GM23338 (cell line): ENCODE measurements at regions not wholly inside any gene's neighbourhood (a gene's known extent, or its start where the extent isn't known, plus 50 kb on each side); places are given as distances from the start of the nearest gene placed in this dataset.

ENCODE experiments used
- ATAC-seq: fragments of 200-7000 bp; cut with Tn5 transposase; 3 replicates; pipeline ENCODE4 v1.9.1; 2020
- DNase-seq: peaks from one replicate; pipeline ENCODE4 v3.0.0-alpha.2; 2015; ENCODE audit warnings: low spot score
- H2AFZ ChIP-seq: fragments of 200-600 bp; sonication (generic); 2 replicates; pipeline ENCODE4 v1.8.0; 2016; ENCODE audit warnings: antibody characterized with exemption, mild to moderate bottlenecking, moderate library complexity
- H3F3A ChIP-seq: fragments of 200-600 bp; sonication (generic); replicated peaks from 2 replicates; pipeline ENCODE4 v1.8.0; 2017; ENCODE audit warnings: antibody characterized with exemption, mixed run types, low read depth
- H3K27ac ChIP-seq: fragments of 200-600 bp; sonication (generic); 2 replicates; pipeline ENCODE4 v1.6.1; 2016; ENCODE audit warnings: low read depth
- H3K27me3 ChIP-seq: fragments of 200-600 bp; sonication (generic); 2 replicates; pipeline ENCODE4 v1.8.0; 2016; ENCODE audit warnings: mild to moderate bottlenecking, mixed run types, moderate library complexity; ENCODE audit not compliant: insufficient read depth
- H3K36me3 ChIP-seq: fragments of 200-600 bp; sonication (generic); 2 replicates; pipeline ENCODE4 v1.8.0; 2016; ENCODE audit warnings: mild to moderate bottlenecking; ENCODE audit not compliant: insufficient read depth
- H3K4me1 ChIP-seq: fragments of 200-600 bp; sonication (generic); 2 replicates; pipeline ENCODE4 v1.8.0; 2016; ENCODE audit warnings: mild to moderate bottlenecking, moderate library complexity; ENCODE audit not compliant: insufficient read depth
- H3K4me2 ChIP-seq: fragments of 200-600 bp; sonication (generic); 2 replicates; pipeline ENCODE4 v1.7.1; 2017; ENCODE audit warnings: mixed run types
- H3K4me3 ChIP-seq: fragments of 200-600 bp; sonication (generic); 2 replicates; pipeline ENCODE4 v1.6.1; 2016; ENCODE audit warnings: mixed run types
- H3K79me2 ChIP-seq: fragments of 200-600 bp; sonication (generic); replicated peaks from 2 replicates; pipeline ENCODE4 v1.8.0; 2017; ENCODE audit warnings: mild to moderate bottlenecking; ENCODE audit not compliant: insufficient read depth
- H3K9me2 ChIP-seq: fragments of 200-600 bp; sonication (generic); 2 replicates; pipeline ENCODE4 v1.8.0; 2017; ENCODE audit not compliant: insufficient read depth
- H4K20me1 ChIP-seq: fragments of 200-600 bp; sonication (generic); replicated peaks from 2 replicates; pipeline ENCODE4 v1.8.0; 2017; ENCODE audit warnings: mild to moderate bottlenecking; ENCODE audit not compliant: insufficient read depth
- H3K27ac Mint-ChIP-seq: 2 replicates; pipeline ENCODE4 v1.8.0; 2020; ENCODE audit warnings: inconsistent platforms, mild to moderate bottlenecking, moderate library complexity, mixed read lengths
- H3K27me3 Mint-ChIP-seq: 3 replicates; pipeline ENCODE4 v1.8.0; 2022; ENCODE audit warnings: low read depth, mild to moderate bottlenecking, moderate library complexity, mixed read lengths, inconsistent platforms; ENCODE audit not compliant: insufficient read depth, poor library complexity
- H3K36me3 Mint-ChIP-seq: 3 replicates; pipeline ENCODE4 v1.8.0; 2021; ENCODE audit warnings: low read depth, mild to moderate bottlenecking, inconsistent platforms, moderate library complexity, mixed read lengths
- H3K4me1 Mint-ChIP-seq: 3 replicates; pipeline ENCODE4 v1.8.0; 2020; ENCODE audit warnings: mild to moderate bottlenecking, inconsistent platforms, mixed read lengths
- H3K4me3 Mint-ChIP-seq: 3 replicates; pipeline ENCODE4 v1.8.0; 2021; ENCODE audit warnings: moderate library complexity, mild to moderate bottlenecking, inconsistent platforms, mixed read lengths
- H3K9me3 Mint-ChIP-seq: 3 replicates; pipeline ENCODE4 v1.8.0; 2020; ENCODE audit warnings: moderate library complexity, mild to moderate bottlenecking, inconsistent platforms, mixed read lengths
- CREB1 ChIP-seq: fragments of 250-450 bp; sonication (Bioruptor Pico); IDR thresholded peaks from 2 replicates; pipeline ENCODE4 v1.5.0; 2020; ENCODE audit warnings: low read depth, mild to moderate bottlenecking, moderate library complexity
- CTCF ChIP-seq, 2 experiments: fragments of 200-600 bp in 1 of 2; sonication (generic) in 1 of 2; conservative IDR thresholded peaks; 2 replicates each; pipeline versions ENCODE4 v1.5.1 to v1.6.1; 2016 to 2017; ENCODE audit warnings: antibody characterized with exemption in 2 of 2, low read depth in 2 of 2, mild to moderate bottlenecking in 2 of 2, moderate library complexity in 1 of 2
- ETS1 ChIP-seq: IDR thresholded peaks from 2 replicates; pipeline ENCODE4 v1.6.1; 2016; ENCODE audit warnings: antibody characterized with exemption
- EZH2 ChIP-seq: fragments of 200-600 bp; sonication (generic); IDR thresholded peaks from one replicate; pipeline ENCODE4 v1.8.0; 2017; ENCODE audit warnings: antibody characterized with exemption, mild to moderate bottlenecking, low read depth; ENCODE audit not compliant: unreplicated experiment
- EZH2phosphoT487 ChIP-seq: fragments of 200-600 bp; sonication (generic); IDR thresholded peaks from one replicate; pipeline ENCODE4 v1.8.1; 2018; ENCODE audit warnings: antibody characterized with exemption; ENCODE audit not compliant: unreplicated experiment
- JUNB ChIP-seq: IDR thresholded peaks from one replicate; pipeline ENCODE4 v1.6.1; 2016; ENCODE audit warnings: antibody characterized with exemption; ENCODE audit not compliant: unreplicated experiment
- NANOG ChIP-seq: IDR thresholded peaks from 2 replicates; pipeline ENCODE4 v1.6.1; 2016; ENCODE audit warnings: antibody characterized with exemption, borderline replicate concordance
- POLR2AphosphoS5 ChIP-seq: IDR thresholded peaks from 2 replicates; pipeline ENCODE4 v1.6.1; 2016; ENCODE audit warnings: antibody characterized with exemption, low read depth
- REST ChIP-seq: IDR thresholded peaks from one replicate; pipeline ENCODE4 v1.6.1; 2018; ENCODE audit warnings: antibody characterized with exemption; ENCODE audit not compliant: unreplicated experiment
- STAT1 ChIP-seq: IDR thresholded peaks from one replicate; pipeline ENCODE4 v1.6.1; 2016; ENCODE audit warnings: antibody characterized with exemption; ENCODE audit not compliant: unreplicated experiment
- ZNF114 ChIP-seq: fragments of 250-450 bp; sonication (Bioruptor Pico); IDR thresholded peaks from 2 replicates; pipeline ENCODE4 v1.5.0; 2020; ENCODE audit warnings: mild to moderate bottlenecking, moderate library complexity
- ZNF331 ChIP-seq: fragments of 250-450 bp; sonication (Bioruptor Pico); IDR thresholded peaks from 2 replicates; pipeline ENCODE4 v1.5.0; 2020; ENCODE audit warnings: low read depth, mild to moderate bottlenecking, moderate library complexity
- ZNF462 ChIP-seq: fragments of 250-450 bp; sonication (Bioruptor Pico); IDR thresholded peaks from 2 replicates; pipeline ENCODE4 v1.5.0; 2020; ENCODE audit warnings: mild to moderate bottlenecking, moderate library complexity

- no peaks in the 10 kb centered on the region for H3F3A ChIP-seq
- no peak for ATAC-seq
- TF ChIP-seq ZNF331 (no peak), EZH2phosphoT487 (no peak), ZNF114 (no peak), ETS1 (no peak), CTCF (conservative IDR thresholded peaks at IDR 0.05; ENCODE audit: low read depth in 2 of 2) (no peak), JUNB (no peak), POLR2AphosphoS5 (no peak), EZH2 (no peak), STAT1 (no peak), CREB1 (CRISPR knock-in tag) (no peak), REST (no peak), ZNF462 (no peak), NANOG (no peak)
- Mint-ChIP-seq H3K4me1 (peaks cover 9% of the 10 kb centered on the region; the same call in 2 of the 3 replicates), H3K27me3 (no peaks in the 10 kb centered on the region), H3K4me3 (no peak overlapping the region), H3K36me3 (peaks cover 3% of the 10 kb centered on the region; the same call in 1 of the 3 replicates), H3K9me3 (no peaks in the 10 kb centered on the region), H3K27ac (no peak overlapping the region)
- no peak overlapping the region for H3K27ac ChIP-seq
- H2AFZ ChIP-seq: no peak overlapping the region
- H3K4me2 ChIP-seq: no peak overlapping the region
- H3K9me2 ChIP-seq: peaks cover 8% of the 10 kb centered on the region
- H3K4me3 ChIP-seq: no peak overlapping the region
- no peaks in the 10 kb centered on the region for H4K20me1 ChIP-seq
- no peaks in the 10 kb centered on the region for H3K79me2 ChIP-seq
- no peak for DNase-seq
- no peaks in the 10 kb centered on the region for H3K27me3 ChIP-seq
- no peaks in the 10 kb centered on the region for H3K36me3 ChIP-seq
- no peaks in the 10 kb centered on the region for H3K4me1 ChIP-seq
Measured at GRCh38 chr18:51726614-51727013, 529.1 kb upstream of the MEX3C start.
